ENCODE measurements at regions not wholly inside any gene's neighbourhood (a gene's known extent, or its start where the extent isn't known, plus 50 kb on each side); places are given as distances from the start of the nearest gene placed in this dataset.

DNA sequence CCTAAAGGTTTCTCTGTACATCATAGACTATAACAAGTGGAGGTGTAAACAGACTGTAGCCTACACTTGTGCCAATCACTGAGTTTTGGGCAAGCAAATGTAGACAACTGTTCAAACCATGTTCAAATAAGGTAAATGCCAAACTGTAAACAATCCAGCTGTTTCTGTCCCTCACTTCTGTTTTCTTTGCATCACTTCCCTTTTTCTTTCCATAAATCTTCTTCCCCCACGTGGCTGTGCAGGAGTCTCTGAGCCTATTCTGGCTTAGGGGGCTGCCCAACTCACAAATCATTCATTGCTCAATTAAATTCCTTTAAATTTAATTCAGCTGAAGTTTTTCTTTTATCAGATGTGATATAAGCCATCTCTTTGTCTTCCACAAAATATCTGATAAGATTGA, 65.1 kb upstream of the CPM start:
- TF ChIP-seq, protein P1, sequence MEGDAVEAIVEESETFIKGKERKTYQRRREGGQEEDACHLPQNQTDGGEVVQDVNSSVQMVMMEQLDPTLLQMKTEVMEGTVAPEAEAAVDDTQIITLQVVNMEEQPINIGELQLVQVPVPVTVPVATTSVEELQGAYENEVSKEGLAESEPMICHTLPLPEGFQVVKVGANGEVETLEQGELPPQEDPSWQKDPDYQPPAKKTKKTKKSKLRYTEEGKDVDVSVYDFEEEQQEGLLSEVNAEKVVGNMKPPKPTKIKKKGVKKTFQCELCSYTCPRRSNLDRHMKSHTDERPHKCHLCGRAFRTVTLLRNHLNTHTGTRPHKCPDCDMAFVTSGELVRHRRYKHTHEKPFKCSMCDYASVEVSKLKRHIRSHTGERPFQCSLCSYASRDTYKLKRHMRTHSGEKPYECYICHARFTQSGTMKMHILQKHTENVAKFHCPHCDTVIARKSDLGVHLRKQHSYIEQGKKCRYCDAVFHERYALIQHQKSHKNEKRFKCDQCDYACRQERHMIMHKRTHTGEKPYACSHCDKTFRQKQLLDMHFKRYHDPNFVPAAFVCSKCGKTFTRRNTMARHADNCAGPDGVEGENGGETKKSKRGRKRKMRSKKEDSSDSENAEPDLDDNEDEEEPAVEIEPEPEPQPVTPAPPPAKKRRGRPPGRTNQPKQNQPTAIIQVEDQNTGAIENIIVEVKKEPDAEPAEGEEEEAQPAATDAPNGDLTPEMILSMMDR (IDR thresholded peaks at IDR 0.05; ENCODE audit: insufficient read depth, low read length): no peak
- TF ChIP-seq, protein P2, sequence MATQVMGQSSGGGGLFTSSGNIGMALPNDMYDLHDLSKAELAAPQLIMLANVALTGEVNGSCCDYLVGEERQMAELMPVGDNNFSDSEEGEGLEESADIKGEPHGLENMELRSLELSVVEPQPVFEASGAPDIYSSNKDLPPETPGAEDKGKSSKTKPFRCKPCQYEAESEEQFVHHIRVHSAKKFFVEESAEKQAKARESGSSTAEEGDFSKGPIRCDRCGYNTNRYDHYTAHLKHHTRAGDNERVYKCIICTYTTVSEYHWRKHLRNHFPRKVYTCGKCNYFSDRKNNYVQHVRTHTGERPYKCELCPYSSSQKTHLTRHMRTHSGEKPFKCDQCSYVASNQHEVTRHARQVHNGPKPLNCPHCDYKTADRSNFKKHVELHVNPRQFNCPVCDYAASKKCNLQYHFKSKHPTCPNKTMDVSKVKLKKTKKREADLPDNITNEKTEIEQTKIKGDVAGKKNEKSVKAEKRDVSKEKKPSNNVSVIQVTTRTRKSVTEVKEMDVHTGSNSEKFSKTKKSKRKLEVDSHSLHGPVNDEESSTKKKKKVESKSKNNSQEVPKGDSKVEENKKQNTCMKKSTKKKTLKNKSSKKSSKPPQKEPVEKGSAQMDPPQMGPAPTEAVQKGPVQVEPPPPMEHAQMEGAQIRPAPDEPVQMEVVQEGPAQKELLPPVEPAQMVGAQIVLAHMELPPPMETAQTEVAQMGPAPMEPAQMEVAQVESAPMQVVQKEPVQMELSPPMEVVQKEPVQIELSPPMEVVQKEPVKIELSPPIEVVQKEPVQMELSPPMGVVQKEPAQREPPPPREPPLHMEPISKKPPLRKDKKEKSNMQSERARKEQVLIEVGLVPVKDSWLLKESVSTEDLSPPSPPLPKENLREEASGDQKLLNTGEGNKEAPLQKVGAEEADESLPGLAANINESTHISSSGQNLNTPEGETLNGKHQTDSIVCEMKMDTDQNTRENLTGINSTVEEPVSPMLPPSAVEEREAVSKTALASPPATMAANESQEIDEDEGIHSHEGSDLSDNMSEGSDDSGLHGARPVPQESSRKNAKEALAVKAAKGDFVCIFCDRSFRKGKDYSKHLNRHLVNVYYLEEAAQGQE (IDR thresholded peaks at IDR 0.05; ENCODE audit: insufficient replicate concordance, low read depth): no peak
- peak; percentile 99 for TF ChIP-seq SPI1 (IDR thresholded peaks at IDR 0.05; ENCODE audit: borderline replicate concordance, low read depth)
- TF ChIP-seq POLR2AphosphoS5 (IDR thresholded peaks at IDR 0.05; ENCODE audit: low read depth): no peak
- no peak for TF ChIP-seq GABPA (IDR thresholded peaks at IDR 0.05; ENCODE audit: low read depth)
